ENCODE measurements at regions not wholly inside any gene's neighbourhood (a gene's known extent, or its start where the extent isn't known, plus 50 kb on each side); places are given as distances from the start of the nearest gene placed in this dataset.

DNA sequence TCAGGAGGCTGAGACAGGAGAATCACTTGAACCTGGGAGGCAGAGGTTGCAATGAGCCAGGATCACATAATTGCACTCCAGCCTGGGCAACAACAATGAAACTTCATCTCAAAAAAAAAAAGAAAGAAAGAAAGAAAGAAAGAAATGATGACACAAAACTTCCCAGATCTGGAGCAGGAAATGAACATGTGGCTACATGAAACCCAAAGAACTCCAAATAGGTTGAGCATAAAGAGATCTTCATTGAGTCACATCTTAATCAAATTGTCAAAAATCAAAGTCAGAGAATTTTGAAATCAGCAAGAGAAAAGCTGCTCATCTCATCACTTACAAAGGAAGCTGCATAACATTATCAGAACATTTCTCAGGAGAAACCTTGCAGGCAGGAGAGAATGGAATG lies 247.0 kb downstream of the IBTK start:
- TF ChIP-seq, protein P1, sequence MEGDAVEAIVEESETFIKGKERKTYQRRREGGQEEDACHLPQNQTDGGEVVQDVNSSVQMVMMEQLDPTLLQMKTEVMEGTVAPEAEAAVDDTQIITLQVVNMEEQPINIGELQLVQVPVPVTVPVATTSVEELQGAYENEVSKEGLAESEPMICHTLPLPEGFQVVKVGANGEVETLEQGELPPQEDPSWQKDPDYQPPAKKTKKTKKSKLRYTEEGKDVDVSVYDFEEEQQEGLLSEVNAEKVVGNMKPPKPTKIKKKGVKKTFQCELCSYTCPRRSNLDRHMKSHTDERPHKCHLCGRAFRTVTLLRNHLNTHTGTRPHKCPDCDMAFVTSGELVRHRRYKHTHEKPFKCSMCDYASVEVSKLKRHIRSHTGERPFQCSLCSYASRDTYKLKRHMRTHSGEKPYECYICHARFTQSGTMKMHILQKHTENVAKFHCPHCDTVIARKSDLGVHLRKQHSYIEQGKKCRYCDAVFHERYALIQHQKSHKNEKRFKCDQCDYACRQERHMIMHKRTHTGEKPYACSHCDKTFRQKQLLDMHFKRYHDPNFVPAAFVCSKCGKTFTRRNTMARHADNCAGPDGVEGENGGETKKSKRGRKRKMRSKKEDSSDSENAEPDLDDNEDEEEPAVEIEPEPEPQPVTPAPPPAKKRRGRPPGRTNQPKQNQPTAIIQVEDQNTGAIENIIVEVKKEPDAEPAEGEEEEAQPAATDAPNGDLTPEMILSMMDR (IDR thresholded peaks at IDR 0.05; ENCODE audit: low read depth, low read length, missing control alignments) = no peak
- DNase-seq (ENCODE audit: low read depth) = no peak
- no peak overlapping the region for H3K4me3 ChIP-seq (ENCODE audit: low read depth, low read length)

DNA sequence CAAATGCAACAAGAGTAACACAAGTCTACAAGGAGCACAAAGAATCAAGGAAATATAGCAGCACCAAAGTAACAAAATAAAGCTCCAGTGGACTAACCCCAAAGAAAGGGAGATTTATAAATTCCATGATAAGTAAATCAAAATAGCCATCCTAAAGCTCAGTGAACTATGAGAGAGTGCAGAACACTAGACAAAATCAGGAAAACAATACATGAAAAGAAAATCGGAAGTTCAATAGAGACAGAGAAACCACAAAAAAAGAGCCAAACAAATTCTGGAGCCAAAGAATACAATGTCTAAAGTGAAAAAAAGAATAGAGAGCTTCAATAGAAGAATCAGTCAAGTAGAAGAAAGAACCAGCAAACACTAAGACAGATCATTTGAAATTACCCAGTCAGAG lies 247.3 kb upstream of the TENT5A start:
- TF ChIP-seq, protein P1 (IDR thresholded peaks at IDR 0.05; ENCODE audit: low read depth, low read length, missing control alignments) = no peak
- no peak overlapping the region for H3K4me3 ChIP-seq (ENCODE audit: low read depth, low read length)
- DNase-seq (ENCODE audit: low read depth) = no peak

GRCh38 chr6:81999270-81999669 lies 246.8 kb upstream of the TENT5A start:
- no peak for DNase-seq (ENCODE audit: low read depth)
- H3K4me3 ChIP-seq (ENCODE audit: low read depth, low read length) = no peak overlapping the region
- TF ChIP-seq, protein P1 (IDR thresholded peaks at IDR 0.05; ENCODE audit: low read depth, low read length, missing control alignments) = no peak

GRCh38 chr6:81998432-81998831 lies 246.0 kb upstream of the TENT5A start:
- TF ChIP-seq, protein P1 (IDR thresholded peaks at IDR 0.05; ENCODE audit: low read depth, low read length, missing control alignments) = no peak
- no peak overlapping the region for H3K4me3 ChIP-seq (ENCODE audit: low read depth, low read length)
- DNase-seq (ENCODE audit: low read depth) = no peak

DNA sequence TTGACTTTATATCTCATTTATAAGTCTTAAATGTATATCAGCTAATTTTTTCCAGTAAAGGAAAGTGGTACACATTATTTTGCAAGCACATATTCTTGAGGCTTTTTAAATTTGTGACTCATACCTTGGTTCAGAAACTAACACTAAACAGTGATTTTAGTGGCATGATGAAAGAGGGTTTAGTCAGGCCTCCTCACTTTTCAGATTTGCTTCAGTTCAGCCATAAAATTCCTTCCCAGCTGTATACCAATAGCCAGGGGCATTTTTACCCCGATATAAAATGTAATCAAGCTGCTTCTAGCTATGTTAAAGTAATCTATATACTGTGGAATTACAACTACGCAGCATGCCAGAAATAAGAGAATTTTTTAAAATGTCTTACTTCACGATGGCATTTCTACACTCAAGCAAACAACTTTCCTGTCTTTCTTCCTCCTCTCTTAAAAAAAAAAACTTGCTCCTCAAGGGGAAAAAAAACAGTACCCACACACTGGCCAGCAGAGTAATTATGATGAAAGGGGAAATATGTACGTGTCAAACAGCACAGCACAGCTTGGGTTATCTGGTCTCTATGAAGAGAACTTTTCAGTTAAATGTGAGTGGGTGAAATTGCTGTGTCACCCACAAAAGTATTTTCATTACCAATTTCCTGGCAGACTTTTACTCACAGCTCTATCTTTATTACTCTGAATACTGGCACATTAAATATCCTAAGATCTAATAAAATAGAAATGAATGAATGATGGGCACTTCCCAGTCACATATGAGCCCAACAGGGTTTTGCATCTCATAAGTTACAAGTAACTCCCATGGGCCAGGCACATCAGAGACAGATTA lies 244.8 kb upstream of the TENT5A start:
- DNase-seq (ENCODE audit: low read depth) = no peak
- TF ChIP-seq, protein P1 (IDR thresholded peaks at IDR 0.05; ENCODE audit: low read depth, low read length, missing control alignments) = no peak
- H3K4me3 ChIP-seq (ENCODE audit: low read depth, low read length) = no peak overlapping the region

GRCh38 chr6:81996414-81996813 lies 243.9 kb upstream of the TENT5A start:
- TF ChIP-seq, protein P1 (IDR thresholded peaks at IDR 0.05; ENCODE audit: low read depth, low read length, missing control alignments) = no peak
- H3K4me3 ChIP-seq (ENCODE audit: low read depth, low read length) = no peak overlapping the region
- DNase-seq (ENCODE audit: low read depth) = no peak
